ENCODE measurements at regions not wholly inside any gene's neighbourhood (a gene's known extent, or its start where the extent isn't known, plus 50 kb on each side); places are given as distances from the start of the nearest gene placed in this dataset.

DNA sequence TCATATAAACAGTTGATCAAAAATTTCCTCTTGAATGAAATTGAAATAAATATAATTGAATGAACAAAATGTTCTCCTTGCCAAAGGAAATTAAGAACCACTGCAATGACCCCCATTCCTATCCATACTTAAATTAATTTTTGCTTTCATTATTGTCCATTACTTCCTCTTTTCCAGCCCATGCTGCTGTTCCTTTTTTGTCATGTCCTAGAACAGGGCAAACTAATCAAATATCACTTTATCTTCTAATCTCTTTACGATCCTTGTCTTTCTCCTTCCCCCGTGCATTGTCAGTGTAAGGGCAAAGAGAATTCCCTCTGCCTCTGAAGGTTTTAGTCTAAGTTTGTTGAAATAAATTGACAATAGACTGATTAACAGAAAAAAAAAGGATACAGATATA, 203.0 kb downstream of the CENPC start:
- Histone ChIP-seq H3K27me3 (no peaks in the 10 kb centered on the region), H3K36me3 (no peaks in the 10 kb centered on the region), H3K9me3 (no peaks in the 10 kb centered on the region), H3K4me1 (no peaks in the 10 kb centered on the region), H3K4me3 (ENCODE audit: low read depth, low read length) (no peak overlapping the region)
- no peak for TF ChIP-seq CTCF (IDR thresholded peaks at IDR 0.05; ENCODE audit: low read depth, low read length)
- no peak for DNase-seq

- no peak for DNase-seq
- Histone ChIP-seq H3K27me3 (no peaks in the 10 kb centered on the region), H3K4me1 (no peaks in the 10 kb centered on the region), H3K36me3 (no peaks in the 10 kb centered on the region), H3K4me3 (ENCODE audit: low read depth, low read length) (no peak overlapping the region), H3K9me3 (no peaks in the 10 kb centered on the region)
- TF ChIP-seq CTCF (IDR thresholded peaks at IDR 0.05; ENCODE audit: low read depth, low read length) = no peak
These were observed 211.6 kb downstream of the CENPC start for GRCh38 chr4:67333664-67334063.

DNA sequence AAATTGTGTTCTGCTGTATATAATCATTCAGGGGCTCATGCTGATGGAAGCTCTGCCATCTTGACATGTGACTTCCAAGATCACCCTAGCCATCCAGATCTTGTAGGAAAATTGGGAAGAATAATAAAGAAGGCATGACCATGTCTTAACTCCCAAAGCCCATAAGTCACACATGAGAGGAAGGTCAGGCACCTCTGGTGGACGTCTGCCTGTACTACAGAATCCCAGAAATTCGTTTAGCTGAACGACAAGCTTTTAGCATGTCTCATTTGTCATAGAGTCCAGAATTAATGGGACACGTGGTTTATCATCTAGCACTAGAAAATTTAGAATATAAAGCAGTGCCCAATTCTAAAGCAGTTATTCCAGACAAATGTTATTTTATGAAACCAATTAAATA, 212.7 kb downstream of the CENPC start:
- Histone ChIP-seq H3K4me3 (ENCODE audit: low read depth, low read length) (no peak overlapping the region), H3K27me3 (no peaks in the 10 kb centered on the region), H3K4me1 (no peaks in the 10 kb centered on the region), H3K9me3 (no peaks in the 10 kb centered on the region), H3K36me3 (no peaks in the 10 kb centered on the region)
- DNase-seq = peak; percentile 13
- peak; percentile 61 for TF ChIP-seq CTCF (IDR thresholded peaks at IDR 0.05; ENCODE audit: low read depth, low read length)

DNA sequence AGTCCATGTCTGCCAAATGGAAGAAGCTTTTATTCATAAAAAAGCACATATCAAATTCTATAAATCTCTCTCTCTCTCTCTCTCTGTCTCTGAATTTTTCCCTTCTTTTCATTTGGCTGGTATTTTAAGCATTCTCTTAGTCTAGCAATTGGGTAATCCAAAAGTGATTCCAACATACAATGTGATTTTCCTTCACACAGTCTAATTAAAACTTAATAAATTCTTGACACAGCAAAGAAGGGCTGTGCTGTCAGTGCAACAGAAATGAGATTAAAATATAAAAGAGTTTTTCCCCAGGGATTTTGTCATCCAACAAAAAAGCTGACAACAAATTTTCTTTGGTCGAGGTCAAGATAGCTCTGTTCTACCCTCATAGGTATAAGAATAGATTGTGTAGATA, 216.9 kb downstream of the CENPC start:
- H3K4me3 ChIP-seq (ENCODE audit: low read depth, low read length) = no peak overlapping the region
- H3K27me3 ChIP-seq = no peaks in the 10 kb centered on the region
- TF ChIP-seq CTCF (IDR thresholded peaks at IDR 0.05; ENCODE audit: low read depth, low read length) = no peak

DNA sequence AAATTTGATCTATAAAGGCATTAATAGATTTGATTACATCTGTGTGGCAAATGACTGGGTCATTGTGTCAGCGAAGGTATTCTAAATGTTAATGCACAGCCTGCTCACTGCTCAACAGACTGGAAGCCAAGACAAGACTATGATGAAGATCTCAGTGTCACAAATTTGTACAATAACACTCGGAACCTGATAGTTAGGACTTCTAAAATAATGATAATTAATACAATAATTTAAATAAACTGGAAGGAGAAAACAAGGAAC, 217.4 kb downstream of the CENPC start:
- Histone ChIP-seq H3K9me3 (no peaks in the 10 kb centered on the region), H3K4me1 (no peaks in the 10 kb centered on the region), H3K4me3 (ENCODE audit: low read depth, low read length) (no peak overlapping the region), H3K36me3 (no peaks in the 10 kb centered on the region), H3K27me3 (no peaks in the 10 kb centered on the region)
- no peak for DNase-seq
- no peak for TF ChIP-seq CTCF (IDR thresholded peaks at IDR 0.05; ENCODE audit: low read depth, low read length)

More for the DNA sequence above, 216.9 kb downstream of the CENPC start:
- Histone ChIP-seq H3K4me1 (no peaks in the 10 kb centered on the region), H3K9me3 (no peaks in the 10 kb centered on the region), H3K36me3 (no peaks in the 10 kb centered on the region)
- DNase-seq = no peak

- peak; percentile 58 for DNase-seq
- H3K4me3 ChIP-seq (ENCODE audit: low read depth, low read length) = no peak overlapping the region
These were observed 217.9 kb downstream of the CENPC start for GRCh38 chr4:67327245-67328017.

More at GRCh38 chr4:67327245-67328017, 217.9 kb downstream of the CENPC start:
- H3K9me3 ChIP-seq = no peaks in the 10 kb centered on the region
- no peaks in the 10 kb centered on the region for H3K27me3 ChIP-seq
- TF ChIP-seq CTCF (IDR thresholded peaks at IDR 0.05; ENCODE audit: low read depth, low read length) = peak; percentile 92
- no peaks in the 10 kb centered on the region for H3K4me1 ChIP-seq
- H3K36me3 ChIP-seq = no peaks in the 10 kb centered on the region

Measured in BE2C (cell line).